SK-N-SH (cell line): ENCODE measurements at regions not wholly inside any gene's neighbourhood (a gene's known extent, or its start where the extent isn't known, plus 50 kb on each side); places are given as distances from the start of the nearest gene placed in this dataset.
"Not testable (repeated sequence)": the region's sequence is repeated elsewhere in the genome, so short reads cannot be mapped to it uniquely, and the experiment has no call there.

Experiments used
- CTCF ChIA-PET: fragments of 300-600, 350-600 bp; formaldehyde crosslinking; extraction: SDS; loops from one replicate; lab custom pipeline; 2021; lab: Yijun Ruan, JAX
- POLR2A ChIA-PET: fragments of 350-600 bp; sonication (Branson Sonifier 250); formaldehyde crosslinking; extraction: SDS; loops from one replicate; lab custom pipeline; 2020; ENCODE audit warnings: antibody characterized with exemption, inconsistent platforms; lab: Yijun Ruan, JAX
- DNase-seq: peaks from one replicate; pipeline ENCODE4 v3.0.0; 2012
- H2AFZ ChIP-seq: fragments of 200-600 bp; sonication (generic); 2 replicates; pipeline ENCODE4 v1.8.1; 2016; ENCODE audit warnings: antibody characterized with exemption, mild to moderate bottlenecking, low read depth
- H3F3A ChIP-seq: fragments of 200-600 bp; sonication (generic); replicated peaks from 2 replicates; pipeline ENCODE3; 2016; ENCODE audit warnings: antibody characterized with exemption, mild to moderate bottlenecking; ENCODE audit not compliant: insufficient read depth
- H3K27ac ChIP-seq, 2 experiments: fragments of 200-500 bp in 1 of 2; fragments of 200-600 bp in 1 of 2; sonication (Bioruptor generic) in 1 of 2; sonication (generic), shearing (Covaris generic) in 1 of 2; 2 replicates each; pipeline versions ENCODE4 v1.5.1 to v1.6.1; 2014 to 2016; ENCODE audit warnings: low read depth in 2 of 2, inconsistent platforms in 1 of 2, low read length in 1 of 2, mild to moderate bottlenecking in 1 of 2, mixed read lengths in 1 of 2
- H3K27me3 ChIP-seq: fragments of 200-600 bp; sonication (generic), shearing (Covaris generic); 2 replicates; pipeline ENCODE4 v1.6.1; 2016; ENCODE audit warnings: mixed run types; ENCODE audit not compliant: insufficient read depth
- H3K36me3 ChIP-seq, 2 experiments: fragments of 200-500 bp in 1 of 2; fragments of 200-600 bp in 1 of 2; sonication (Bioruptor generic) in 1 of 2; sonication (generic) in 1 of 2; replicated peaks in 1 of 2; 2 replicates each; pipeline versions ENCODE3 to v1.5.1; 2014 to 2016; ENCODE audit warnings: low read length in 1 of 2, mild to moderate bottlenecking in 1 of 2; ENCODE audit not compliant: insufficient read depth in 2 of 2, control insufficient read depth in 1 of 2
- H3K4me1 ChIP-seq, 2 experiments: fragments of 200-500 bp in 1 of 2; fragments of 200-600 bp in 1 of 2; sonication (Bioruptor generic) in 1 of 2; sonication (generic), shearing (Covaris generic) in 1 of 2; 2 replicates each; pipeline versions ENCODE4 v1.5.1 to v1.6.1; 2014 to 2016; ENCODE audit warnings: low read depth in 1 of 2, low read length in 1 of 2, mixed run types in 1 of 2; ENCODE audit not compliant: insufficient read depth in 2 of 2, control insufficient read depth in 1 of 2
- H3K4me2 ChIP-seq: fragments of 200-600 bp; sonication (generic), shearing (Covaris generic); 2 replicates; pipeline ENCODE4 v1.6.1; 2017; ENCODE audit warnings: mixed run types
- H3K4me3 ChIP-seq, 2 experiments: fragments of 200-500 bp in 1 of 2; fragments of 200-600 bp in 1 of 2; sonication (Bioruptor generic) in 1 of 2; sonication (generic), shearing (Covaris generic) in 1 of 2; 2 replicates each; pipeline versions ENCODE4 v1.5.1 to v1.8.1; 2014 to 2016; ENCODE audit warnings: low read depth in 2 of 2, inconsistent platforms in 1 of 2, low read length in 1 of 2, mild to moderate bottlenecking in 1 of 2, mixed read lengths in 1 of 2, moderate library complexity in 1 of 2
- H3K79me2 ChIP-seq: fragments of 200-600 bp; sonication (generic); 2 replicates; pipeline ENCODE4 v1.8.1; 2017; ENCODE audit warnings: mild to moderate bottlenecking; ENCODE audit not compliant: insufficient read depth
- H3K9ac ChIP-seq: fragments of 200-600 bp; sonication (generic); 2 replicates; pipeline ENCODE4 v1.6.1; 2017; ENCODE audit warnings: mixed run types
- H3K9me2 ChIP-seq: fragments of 200-600 bp; sonication (generic); 2 replicates; pipeline ENCODE4 v1.6.1; 2017; ENCODE audit warnings: mixed run types
- H3K9me3 ChIP-seq: fragments of 200-600 bp; sonication (generic); 2 replicates; pipeline ENCODE4 v1.6.1; 2017; ENCODE audit warnings: mixed run types, mild to moderate bottlenecking, moderate library complexity
- H4K20me1 ChIP-seq: fragments of 200-600 bp; sonication (generic); 2 replicates; pipeline ENCODE4 v1.6.1; 2017; ENCODE audit warnings: mild to moderate bottlenecking, mixed run types; ENCODE audit not compliant: insufficient read depth
- FOXM1 ChIP-seq: IDR thresholded peaks from 2 replicates; pipeline ENCODE4 v1.4.0; 2012; ENCODE audit warnings: low read depth, mild to moderate bottlenecking
- GABPA ChIP-seq: IDR thresholded peaks from 2 replicates; pipeline ENCODE4 v1.4.0; 2012; ENCODE audit warnings: low read depth, mild to moderate bottlenecking
- GATA2 ChIP-seq: sonication (generic); formaldehyde crosslinking; IDR thresholded peaks from 2 replicates; pipeline ENCODE4 v1.5.0; 2020; ENCODE audit warnings: mild to moderate bottlenecking, missing genetic modification reagents
- MAX ChIP-seq: IDR thresholded peaks from 2 replicates; pipeline ENCODE4 v1.4.0; 2012; ENCODE audit warnings: low read depth
- MXI1 ChIP-seq: IDR thresholded peaks from 2 replicates; pipeline ENCODE4 v1.6.1; 2012; ENCODE audit warnings: mild to moderate bottlenecking, low read depth, low read length, improper control_type of control experiment
- NRF1 ChIP-seq: IDR thresholded peaks from 2 replicates; pipeline ENCODE4 v1.6.1; 2012; ENCODE audit warnings: low read depth, mild to moderate bottlenecking, low read length
- RAD21 ChIP-seq: IDR thresholded peaks from 2 replicates; pipeline ENCODE4 v1.6.1; 2012; ENCODE audit warnings: mild to moderate bottlenecking, low read length
- TAF1 ChIP-seq: IDR thresholded peaks from 2 replicates; pipeline ENCODE4 v1.6.1; 2012; ENCODE audit warnings: low read depth, mild to moderate bottlenecking, low read length, moderate library complexity, borderline replicate concordance
- WGBS: methylation state at CpG from one replicate; pipeline ENCODE4 v1.1.6; 2017; ENCODE audit warnings: low lambda C conversion rate; 5-methylcytosine and 5-hydroxymethylcytosine counted together
- TF ChIP-seq, protein P1 (sequence below): IDR thresholded peaks from 2 replicates; pipeline ENCODE4 v1.4.0; 2012; ENCODE audit warnings: low read depth, borderline replicate concordance

GRCh38 chr5:21574961-21575360, 1278.2 kb downstream of the CDH12 start:
- 49% methylated on average over 4 of the region's 4 CpGs for WGBS
- H2AFZ ChIP-seq: no peak overlapping the region
- no peaks in the 10 kb centered on the region for H3F3A ChIP-seq
- no peak overlapping the region for H3K4me3 ChIP-seq
- POLR2A ChIA-PET: no interaction called here
- H3K4me2 ChIP-seq: no peak overlapping the region
- no peaks in the 10 kb centered on the region for H3K9me3 ChIP-seq
- no peaks in the 10 kb centered on the region for H3K79me2 ChIP-seq
- no peak overlapping the region; a peak in 1 of 4 replicates for H3K27ac ChIP-seq
- peaks cover 0 to 7% of the 10 kb centered on the region in 2 experiments; a peak in 2 of 4 replicates for H3K4me1 ChIP-seq
- H3K36me3 ChIP-seq: no peaks in the 10 kb centered on the region
- H3K27me3 ChIP-seq: no peaks in the 10 kb centered on the region
- TF ChIP-seq MAX: no peak
- no peak for TF ChIP-seq NRF1
- TF ChIP-seq MXI1: no peak
- no peak for TF ChIP-seq RAD21
- TF ChIP-seq GATA2 (CRISPR knock-in tag): no peak
- no peak for TF ChIP-seq TAF1
- no peak for TF ChIP-seq FOXM1
- TF ChIP-seq, protein P1, sequence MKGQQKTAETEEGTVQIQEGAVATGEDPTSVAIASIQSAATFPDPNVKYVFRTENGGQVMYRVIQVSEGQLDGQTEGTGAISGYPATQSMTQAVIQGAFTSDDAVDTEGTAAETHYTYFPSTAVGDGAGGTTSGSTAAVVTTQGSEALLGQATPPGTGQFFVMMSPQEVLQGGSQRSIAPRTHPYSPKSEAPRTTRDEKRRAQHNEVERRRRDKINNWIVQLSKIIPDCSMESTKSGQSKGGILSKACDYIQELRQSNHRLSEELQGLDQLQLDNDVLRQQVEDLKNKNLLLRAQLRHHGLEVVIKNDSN: no peak
- DNase-seq: no peak
- H4K20me1 ChIP-seq: no peaks in the 10 kb centered on the region
- no peak overlapping the region for H3K9ac ChIP-seq
- H3K9me2 ChIP-seq: no peaks in the 10 kb centered on the region
- CTCF ChIA-PET: no interaction called here

- TF ChIP-seq GATA2 (CRISPR knock-in tag): 0 out of 2 replicates have a peak, but pooled peaks have one; percentile 24
- no peak for TF ChIP-seq MXI1
- no peak overlapping the region for H2AFZ ChIP-seq
- POLR2A ChIA-PET: no interaction called here
- no peaks in the 10 kb centered on the region for H3K9me2 ChIP-seq
- peaks cover 0 to 7% of the 10 kb centered on the region in 2 experiments; a peak in 2 of 4 replicates for H3K4me1 ChIP-seq
- no peaks in the 10 kb centered on the region for H3F3A ChIP-seq
- H3K4me2 ChIP-seq: no peak overlapping the region
- H4K20me1 ChIP-seq: no peaks in the 10 kb centered on the region
- H3K9me3 ChIP-seq: no peaks in the 10 kb centered on the region
- no peak for DNase-seq
- no peaks in the 10 kb centered on the region for H3K79me2 ChIP-seq
- no peak overlapping the region; a peak in 2 of 4 replicates for H3K27ac ChIP-seq
- H3K9ac ChIP-seq: no peak overlapping the region
- WGBS: 23% methylated on average over 4 of the region's 4 CpGs
- H3K4me3 ChIP-seq: no peak overlapping the region
- CTCF ChIA-PET: no interaction called here
- H3K36me3 ChIP-seq: no peaks in the 10 kb centered on the region
- H3K27me3 ChIP-seq: no peaks in the 10 kb centered on the region
Measured at GRCh38 chr5:21574438-21574837, 1278.7 kb downstream of the CDH12 start.

DNA sequence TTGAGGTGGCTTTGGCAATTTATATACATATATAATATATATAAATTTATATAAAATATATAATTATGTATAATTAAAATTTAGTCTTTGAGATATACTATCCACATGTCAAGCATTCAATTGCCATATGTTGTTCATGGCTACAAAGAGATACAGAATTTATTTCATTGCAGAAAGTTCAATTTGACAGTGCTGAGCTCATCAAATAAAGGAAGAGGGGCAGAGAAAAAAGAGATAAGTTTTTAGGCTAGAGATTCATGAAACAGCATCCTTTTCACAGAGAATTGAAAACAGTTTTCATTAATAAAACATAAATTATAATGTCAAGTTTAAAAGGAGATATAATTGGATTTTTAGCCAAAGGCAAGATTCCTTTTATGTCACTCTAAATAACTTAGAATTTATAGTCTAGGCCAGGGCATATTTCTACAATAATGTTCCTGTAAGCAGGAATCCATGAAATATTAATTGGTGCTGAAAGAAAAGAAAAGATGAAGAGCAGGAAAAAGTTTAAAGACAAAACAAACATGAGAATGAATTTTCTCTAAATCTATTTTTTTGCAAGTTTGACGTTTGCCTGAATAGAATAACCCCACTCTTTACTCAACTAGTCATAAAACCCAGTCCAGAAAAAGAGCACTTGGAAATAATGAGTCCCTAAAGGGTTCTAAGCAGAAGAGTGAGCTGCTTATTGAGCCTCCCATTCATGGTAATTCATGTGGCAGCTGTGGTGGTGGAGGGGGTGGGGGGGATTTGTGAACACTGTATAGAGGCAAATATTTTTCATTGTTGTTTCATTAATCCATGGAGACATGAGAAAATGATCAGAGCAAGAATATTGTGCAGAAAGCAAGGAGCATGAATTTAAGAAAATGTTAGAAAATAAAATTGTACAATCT, 1279.5 kb downstream of the CDH12 start:
- Histone ChIP-seq H3K9me3 (no peaks in the 10 kb centered on the region), H3K4me2 (no peak overlapping the region), H3K27ac (peak overlapping the region in 1 of 2 experiments; percentile 25; a peak in 2 of 4 replicates), H4K20me1 (no peaks in the 10 kb centered on the region), H3F3A (no peaks in the 10 kb centered on the region), H3K4me3 (no peak overlapping the region), H3K27me3 (no peaks in the 10 kb centered on the region), H3K4me1 (peaks cover 0 to 7% of the 10 kb centered on the region in 2 experiments; a peak in 2 of 4 replicates), H3K79me2 (no peaks in the 10 kb centered on the region), H3K36me3 (no peaks in the 10 kb centered on the region), H3K9me2 (no peaks in the 10 kb centered on the region), H3K9ac (no peak overlapping the region), H2AFZ (no peak overlapping the region)
- DNase-seq: no peak
- CTCF ChIA-PET: no interaction called here
- POLR2A ChIA-PET: no interaction called here
- WGBS: 8% methylated on average over 1 of the region's 1 CpG
- no peak for TF ChIP-seq GABPA

DNA sequence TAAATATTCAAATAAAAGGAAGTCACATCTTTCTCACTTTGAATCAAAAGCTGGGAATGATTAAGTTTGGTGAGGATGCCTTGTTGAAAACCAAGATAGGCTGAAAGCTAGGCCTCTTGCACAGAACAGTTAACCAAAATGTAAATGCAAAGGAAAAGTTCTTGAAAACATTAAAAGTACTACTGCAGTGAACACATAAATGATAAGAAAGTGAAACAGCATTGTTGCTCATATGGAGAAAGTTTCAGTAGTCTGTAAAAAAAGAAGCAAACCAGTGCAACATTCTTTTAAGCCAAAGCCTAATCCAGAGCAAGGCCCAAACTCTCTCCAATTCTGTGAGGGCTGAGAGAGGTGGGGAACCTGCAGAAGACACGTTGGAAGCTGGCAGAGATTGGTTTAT, 1281.9 kb downstream of the CDH12 start:
- POLR2A ChIA-PET, H2AFZ ChIP-seq, H3K27ac ChIP-seq, CTCF ChIA-PET, H3K79me2 ChIP-seq, H3K4me2 ChIP-seq, DNase-seq, H3F3A ChIP-seq, H3K9me3 ChIP-seq, H4K20me1 ChIP-seq, H3K4me3 ChIP-seq, H3K9me2 ChIP-seq, H3K36me3 ChIP-seq, H3K4me1 ChIP-seq, H3K27me3 ChIP-seq, H3K9ac ChIP-seq: not testable (repeated sequence)
- WGBS: 21% methylated on average over 1 of the region's 1 CpG

DNA sequence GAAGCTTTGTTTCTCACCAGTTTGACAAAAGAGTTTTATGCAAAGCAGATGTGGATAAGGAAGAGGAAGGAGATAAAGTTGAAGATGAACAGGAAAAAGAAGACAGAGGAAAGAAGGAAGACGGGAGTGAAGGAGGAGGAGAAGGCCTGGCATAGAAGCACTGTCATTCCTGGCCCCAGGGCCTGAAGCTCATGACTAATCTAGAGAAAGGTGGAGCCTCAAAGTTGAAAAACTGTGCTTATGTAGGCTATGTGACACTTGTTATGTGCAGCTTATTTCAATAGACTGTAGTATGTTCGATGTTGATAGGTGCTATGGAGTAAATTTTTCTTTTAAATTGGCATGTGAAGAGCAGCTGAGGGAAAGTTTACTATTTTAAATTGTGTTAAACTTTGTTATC, 1294.0 kb downstream of the CDH12 start:
- H3K4me1 ChIP-seq, H3K36me3 ChIP-seq, H3K9me2 ChIP-seq, H3K4me2 ChIP-seq, H3K79me2 ChIP-seq, H3F3A ChIP-seq, CTCF ChIA-PET, H3K27me3 ChIP-seq, H3K4me3 ChIP-seq, H3K9me3 ChIP-seq, POLR2A ChIA-PET, DNase-seq, H3K9ac ChIP-seq, H3K27ac ChIP-seq, H2AFZ ChIP-seq, H4K20me1 ChIP-seq: not testable (repeated sequence)
- WGBS: 77% methylated on average over 2 of the region's 2 CpGs
